K562 (cell line): ENCODE measurements at regions not wholly inside any gene's neighbourhood (a gene's known extent, or its start where the extent isn't known, plus 50 kb on each side); places are given as distances from the start of the nearest gene placed in this dataset.

ENCODE experiments used
- ATAC-seq: fragments of 200-7000 bp; cut with Tn5 transposase; 3 replicates; pipeline ENCODE4 v1.9.1; 2020; ENCODE audit warnings: moderate library complexity
- BruUV-seq: library from RNA; stranded (reverse); fragments of 400-500 nt; replicated peaks from 2 replicates; lab custom pipeline; 2021; lab: Mats Ljungman, UMichigan
- CTCF ChIA-PET: fragments of 300-600 bp; formaldehyde crosslinking; extraction: SDS; loops from one replicate; lab custom pipeline; 2021; ENCODE audit warnings: low intra/inter-chr PET ratio; lab: Yijun Ruan, JAX
- POLR2A ChIA-PET: fragments of 300-600, 350-650 bp; sonication (Branson Sonifier 250); formaldehyde crosslinking; extraction: SDS; loops from one replicate; lab custom pipeline; 2021; ENCODE audit warnings: antibody characterized with exemption, inconsistent platforms; lab: Yijun Ruan, JAX
- DNase-seq, 4 experiments: peaks; one replicate each; pipeline versions ENCODE4 v3.0.0 to v3.0.0-alpha.2; 2011 to 2018; ENCODE audit warnings: low spot score in 3 of 4, mixed read lengths in 3 of 4; ENCODE audit errors: extremely low read depth in 1 of 4
- FAIRE-seq: peaks from 2 replicates; lab custom pipeline; 2011; peaks lifted over from hg19 to GRCh38; lab: Jason Lieb, UNC
- H2AFZ ChIP-seq: 2 replicates; pipeline ENCODE4 v1.6.0; 2011; ENCODE audit warnings: low read depth, low read length, control low read depth, inconsistent platforms
- H3K27ac ChIP-seq: fragments of 200-600 bp; 3 replicates; pipeline ENCODE4 v1.8.0; 2011; ENCODE audit warnings: low read depth, mild to moderate bottlenecking, control low read depth, inconsistent platforms, low read length, moderate library complexity, mixed read lengths; ENCODE audit errors: extremely low read depth
- H3K27me3 ChIP-seq, 2 experiments: fragments of 300-600 bp in 1 of 2; 2 replicates in 1 of 2; 3 replicates in 1 of 2; pipeline versions ENCODE4 v1.6.0 to v1.8.0; 2011; ENCODE audit warnings: inconsistent platforms in 2 of 2, low read length in 2 of 2, mild to moderate bottlenecking in 1 of 2, mixed read lengths in 1 of 2, moderate library complexity in 1 of 2; ENCODE audit not compliant: control insufficient read depth in 2 of 2, insufficient read depth in 2 of 2
- H3K36me3 ChIP-seq: fragments of 300-600 bp; 3 replicates; pipeline ENCODE4 v1.8.0; 2011; ENCODE audit warnings: mild to moderate bottlenecking, low read length, inconsistent platforms; ENCODE audit not compliant: control insufficient read depth, insufficient read depth
- H3K4me1 ChIP-seq, 2 experiments: fragments of 200-600 bp in 1 of 2; replicated peaks in 1 of 2; 2 replicates in 1 of 2; 3 replicates in 1 of 2; pipeline versions ENCODE4 v1.5.1 to v1.8.0; 2011; ENCODE audit warnings: inconsistent platforms in 2 of 2, low read length in 2 of 2, mild to moderate bottlenecking in 1 of 2, mixed read lengths in 1 of 2, moderate library complexity in 1 of 2; ENCODE audit not compliant: control insufficient read depth in 2 of 2, insufficient read depth in 2 of 2
- H3K4me2 ChIP-seq: 2 replicates; pipeline ENCODE4 v1.6.1; 2011; ENCODE audit warnings: low read length, control low read depth, inconsistent platforms, mixed read lengths; ENCODE audit not compliant: insufficient read depth
- H3K4me3 ChIP-seq: fragments of 200-600 bp; sonication (generic), shearing (Covaris generic); 2 replicates; pipeline ENCODE4 v1.5.1; 2016; ENCODE audit warnings: control low read depth, inconsistent platforms
- H3K79me2 ChIP-seq: fragments of 200-600 bp; 3 replicates; pipeline ENCODE4 v1.8.0; 2011; ENCODE audit warnings: low read length, inconsistent platforms; ENCODE audit not compliant: control insufficient read depth, insufficient read depth
- H3K9ac ChIP-seq, 2 experiments: 2 replicates each; pipeline versions ENCODE4 v1.6.0 to v1.6.1; 2011; ENCODE audit warnings: low read depth in 2 of 2, low read length in 2 of 2, control low read depth in 1 of 2, inconsistent platforms in 1 of 2, mild to moderate bottlenecking in 1 of 2, mixed read lengths in 1 of 2; ENCODE audit not compliant: insufficient read depth in 1 of 2
- H3K9me1 ChIP-seq: one replicate; pipeline ENCODE4 v1.6.0; 2011; ENCODE audit warnings: inconsistent platforms, mild to moderate bottlenecking, low read length, moderate library complexity; ENCODE audit not compliant: control insufficient read depth, insufficient read depth
- H3K9me3 ChIP-seq: replicated peaks from 2 replicates; pipeline ENCODE4 v1.5.1; 2011; ENCODE audit warnings: low read depth, low read length, inconsistent platforms; ENCODE audit not compliant: control insufficient read depth, insufficient read depth
- H4K20me1 ChIP-seq: replicated peaks from 2 replicates; pipeline ENCODE4 v1.6.1; 2011; ENCODE audit warnings: low read length, inconsistent platforms, mixed read lengths; ENCODE audit not compliant: control insufficient read depth, insufficient read depth
- ESRRA ChIP-seq: fragments of 450-650 bp; IDR thresholded peaks from 2 replicates; pipeline ENCODE4 v1.6.1; 2014; ENCODE audit warnings: low read depth, mild to moderate bottlenecking, moderate library complexity, borderline replicate concordance
- ETS2 ChIP-seq: IDR thresholded peaks from 2 replicates; pipeline ENCODE4 v1.6.1; 2016; ENCODE audit warnings: borderline replicate concordance, missing genetic modification characterization, mild to moderate bottlenecking, moderate library complexity, missing compliant biosample characterization; ENCODE audit not compliant: poor library complexity, severe bottlenecking
- FIP1L1 ChIP-seq: fragments of 200-400 bp; formaldehyde crosslinking; IDR thresholded peaks from 2 replicates; pipeline ENCODE4 v1.6.1; 2018; ENCODE audit warnings: mild to moderate bottlenecking, low read depth, low read length; ENCODE audit not compliant: poor library complexity, severe bottlenecking
- HEY1 ChIP-seq: fragments of 250-450 bp; sonication (Bioruptor Pico); IDR thresholded peaks from 2 replicates; pipeline ENCODE4 v1.5.0; 2020; ENCODE audit warnings: mild to moderate bottlenecking, moderate library complexity, borderline replicate concordance
- LEF1 ChIP-seq: fragments of 450-650 bp; IDR thresholded peaks from 2 replicates; pipeline ENCODE4 v1.6.1; 2016; ENCODE audit warnings: mild to moderate bottlenecking
- MAZ ChIP-seq, 2 experiments: fragments of 450-650 bp in 1 of 2; sonication (generic) in 1 of 2; formaldehyde crosslinking; IDR thresholded peaks in 1 of 2; conservative IDR thresholded peaks in 1 of 2; 2 replicates each; pipeline versions ENCODE4 v1.4.0 to v1.5.0; 2020; ENCODE audit warnings: mild to moderate bottlenecking in 1 of 2, missing genetic modification reagents in 1 of 2
- MYC ChIP-seq, 2 experiments: fragments of 250-450 bp in 1 of 2; sonication (Bioruptor Pico) in 1 of 2; IDR thresholded peaks; 2 replicates each; pipeline versions ENCODE4 v1.5.1 to v1.6.1; 2012 to 2021; ENCODE audit warnings: low read depth in 2 of 2, borderline replicate concordance in 1 of 2, improper control_type of control experiment in 1 of 2, low read length in 1 of 2, mild to moderate bottlenecking in 1 of 2, moderate library complexity in 1 of 2
- POLR2AphosphoS2 ChIP-seq: IDR thresholded peaks from 2 replicates; pipeline ENCODE4 v1.6.1; 2012; ENCODE audit warnings: low read length, improper control_type of control experiment
- PPARD ChIP-seq: fragments of 250-450 bp; sonication (Bioruptor Pico); IDR thresholded peaks from 2 replicates; pipeline ENCODE4 v1.8.0; 2022; ENCODE audit warnings: inconsistent platforms, mild to moderate bottlenecking, moderate library complexity
- U2AF1 ChIP-seq: fragments of 200-400 bp; formaldehyde crosslinking; optimal IDR thresholded peaks from 2 replicates; pipeline ENCODE3; 2017; ENCODE audit warnings: mild to moderate bottlenecking, low read depth, low read length, moderate library complexity
- ZFP91 ChIP-seq: sonication (generic); formaldehyde crosslinking; IDR thresholded peaks from 2 replicates; pipeline ENCODE4 v1.8.0; 2022; ENCODE audit warnings: mild to moderate bottlenecking, missing genetic modification reagents
- ZNF584 ChIP-seq: fragments of 200-800 bp; sonication (Bioruptor generic); IDR thresholded peaks from 2 replicates; pipeline ENCODE4 v1.6.1; 2016; ENCODE audit warnings: low read depth, mild to moderate bottlenecking, missing genetic modification characterization, missing compliant biosample characterization
- WGBS: fragments of 100-300 bp; shearing (Covaris generic); methylation state at CpG from one replicate; pipeline ENCODE4 v1.1.6; 2016; ENCODE audit warnings: low coverage, mixed read lengths; ENCODE audit not compliant: insufficient coverage; ENCODE audit errors: missing lambda C conversion rate; 5-methylcytosine and 5-hydroxymethylcytosine counted together
- in situ Hi-C: fragments of 300-500 bp; cut with MboI; formaldehyde crosslinking; loops from 4 replicates; pipeline ENCODE4 v1.15.0; 2018; ENCODE audit warnings: inconsistent platforms, mixed read lengths
- intact Hi-C: fragments of 100-400 bp; cut with micrococcal nuclease; formaldehyde crosslinking; loops from 2 replicates; pipeline ENCODE4 v1.14.2; 2022
- TF ChIP-seq, protein P1 (sequence below): sonication (generic); formaldehyde crosslinking; IDR thresholded peaks from 2 replicates; pipeline ENCODE4 v1.5.0; 2020; ENCODE audit warnings: missing genetic modification reagents
- TF ChIP-seq, protein P2 (sequence below): fragments of 450-650 bp; formaldehyde crosslinking; IDR thresholded peaks from 2 replicates; pipeline ENCODE4 v1.4.0; 2020; ENCODE audit warnings: mild to moderate bottlenecking, moderate library complexity

DNA sequence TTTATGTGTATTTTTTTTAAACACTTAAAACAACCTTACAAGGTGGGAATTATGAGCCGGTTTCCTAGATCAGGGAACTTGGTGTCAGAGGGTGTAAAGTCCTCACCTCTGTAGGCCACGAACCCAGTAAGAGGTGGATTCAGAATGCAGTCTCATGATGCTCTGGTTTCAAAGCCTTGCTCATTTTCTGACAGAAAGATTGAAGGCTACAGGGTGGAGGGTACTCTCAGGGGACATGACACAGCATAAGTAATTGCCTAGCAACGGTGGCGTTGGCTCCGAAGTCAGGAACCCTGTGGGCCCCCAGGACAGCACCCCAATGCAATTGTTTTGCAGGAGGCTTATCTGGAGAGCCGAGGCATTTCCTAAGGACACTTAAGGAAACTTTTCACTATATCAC, 794.7 kb downstream of the EFNB2 start:
- no peak overlapping the region for H3K4me2 ChIP-seq
- FAIRE-seq (no peak), DNase-seq (no peak)
- POLR2A ChIA-PET = no interaction called here
- H3K4me1 ChIP-seq = no peaks in the 10 kb centered on the region
- no peaks in the 10 kb centered on the region for H3K79me2 ChIP-seq
- H3K27ac ChIP-seq = no peak overlapping the region
- no peaks in the 10 kb centered on the region for H3K27me3 ChIP-seq
- in situ Hi-C loops = no loop called here
- no peaks in the 10 kb centered on the region for H3K36me3 ChIP-seq
- H2AFZ ChIP-seq = no peak overlapping the region
- H3K4me3 ChIP-seq = no peak overlapping the region
- H4K20me1 ChIP-seq = no peaks in the 10 kb centered on the region
- intact Hi-C loops = no loop called here
- no peak overlapping the region for H3K9ac ChIP-seq
- TF ChIP-seq, protein P1, sequence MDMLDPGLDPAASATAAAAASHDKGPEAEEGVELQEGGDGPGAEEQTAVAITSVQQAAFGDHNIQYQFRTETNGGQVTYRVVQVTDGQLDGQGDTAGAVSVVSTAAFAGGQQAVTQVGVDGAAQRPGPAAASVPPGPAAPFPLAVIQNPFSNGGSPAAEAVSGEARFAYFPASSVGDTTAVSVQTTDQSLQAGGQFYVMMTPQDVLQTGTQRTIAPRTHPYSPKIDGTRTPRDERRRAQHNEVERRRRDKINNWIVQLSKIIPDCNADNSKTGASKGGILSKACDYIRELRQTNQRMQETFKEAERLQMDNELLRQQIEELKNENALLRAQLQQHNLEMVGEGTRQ (CRISPR knock-in tag) = no peak
- TF ChIP-seq ETS2 (tag) (no peak), MYC (IDR thresholded peaks at IDR 0.05; ENCODE audit: low read depth, low read length) (no peak), MYC (CRISPR knock-in tag; IDR thresholded peaks at IDR 0.05; ENCODE audit: borderline replicate concordance, low read depth) (no peak), FIP1L1 (no peak), POLR2AphosphoS2 (no peak), LEF1 (no peak), ZFP91 (CRISPR knock-in tag) (no peak), MAZ (CRISPR knock-in tag; conservative IDR thresholded peaks at IDR 0.05 in 1 of 2, IDR thresholded peaks at IDR 0.05 in 1 of 2) (no peak), ZNF584 (CRISPR knock-in tag) (no peak), PPARD (CRISPR knock-in tag) (no peak), ESRRA (no peak), HEY1 (CRISPR knock-in tag) (no peak), U2AF1 (no peak)
- TF ChIP-seq, protein P2, sequence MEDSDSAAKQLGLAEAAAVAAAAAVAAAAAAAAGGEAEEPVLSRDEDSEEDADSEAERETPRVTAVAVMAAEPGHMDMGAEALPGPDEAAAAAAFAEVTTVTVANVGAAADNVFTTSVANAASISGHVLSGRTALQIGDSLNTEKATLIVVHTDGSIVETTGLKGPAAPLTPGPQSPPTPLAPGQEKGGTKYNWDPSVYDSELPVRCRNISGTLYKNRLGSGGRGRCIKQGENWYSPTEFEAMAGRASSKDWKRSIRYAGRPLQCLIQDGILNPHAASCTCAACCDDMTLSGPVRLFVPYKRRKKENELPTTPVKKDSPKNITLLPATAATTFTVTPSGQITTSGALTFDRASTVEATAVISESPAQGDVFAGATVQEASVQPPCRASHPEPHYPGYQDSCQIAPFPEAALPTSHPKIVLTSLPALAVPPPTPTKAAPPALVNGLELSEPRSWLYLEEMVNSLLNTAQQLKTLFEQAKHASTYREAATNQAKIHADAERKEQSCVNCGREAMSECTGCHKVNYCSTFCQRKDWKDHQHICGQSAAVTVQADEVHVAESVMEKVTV = no peak
- TF ChIP-seq, all 486 proteins: peak for 0
- WGBS = 0% methylated on average over 6 of the region's 6 CpGs
- CTCF ChIA-PET = no interaction called here
- ATAC-seq = no peak
- Histone ChIP-seq H3K9me1 (no peaks in the 10 kb centered on the region), H3K9me3 (no peaks in the 10 kb centered on the region)
- BruUV-seq = no TSS peak
